Epithelial cell of esophagus (primary cell): ENCODE measurements at regions not wholly inside any gene's neighbourhood (a gene's known extent, or its start where the extent isn't known, plus 50 kb on each side); places are given as distances from the start of the nearest gene placed in this dataset.
"Not testable (repeated sequence)": the region's sequence is repeated elsewhere in the genome, so short reads cannot be mapped to it uniquely, and the experiment has no call there.

Experiments
- DNase-seq: peaks from one replicate; pipeline ENCODE4 v3.0.0; 2010; ENCODE audit warnings: low read depth
- H3K4me3 ChIP-seq: 2 replicates; pipeline ENCODE4 v1.5.1; 2011; ENCODE audit warnings: mild to moderate bottlenecking, low read length, control low read depth
- TF ChIP-seq, protein P1 (sequence below): IDR thresholded peaks from 2 replicates; pipeline ENCODE4 v1.5.1; 2011; ENCODE audit warnings: low read depth, mild to moderate bottlenecking, low read length, control low read depth, inconsistent platforms; ENCODE audit not compliant: insufficient read depth; ENCODE audit errors: missing control alignments

DNA sequence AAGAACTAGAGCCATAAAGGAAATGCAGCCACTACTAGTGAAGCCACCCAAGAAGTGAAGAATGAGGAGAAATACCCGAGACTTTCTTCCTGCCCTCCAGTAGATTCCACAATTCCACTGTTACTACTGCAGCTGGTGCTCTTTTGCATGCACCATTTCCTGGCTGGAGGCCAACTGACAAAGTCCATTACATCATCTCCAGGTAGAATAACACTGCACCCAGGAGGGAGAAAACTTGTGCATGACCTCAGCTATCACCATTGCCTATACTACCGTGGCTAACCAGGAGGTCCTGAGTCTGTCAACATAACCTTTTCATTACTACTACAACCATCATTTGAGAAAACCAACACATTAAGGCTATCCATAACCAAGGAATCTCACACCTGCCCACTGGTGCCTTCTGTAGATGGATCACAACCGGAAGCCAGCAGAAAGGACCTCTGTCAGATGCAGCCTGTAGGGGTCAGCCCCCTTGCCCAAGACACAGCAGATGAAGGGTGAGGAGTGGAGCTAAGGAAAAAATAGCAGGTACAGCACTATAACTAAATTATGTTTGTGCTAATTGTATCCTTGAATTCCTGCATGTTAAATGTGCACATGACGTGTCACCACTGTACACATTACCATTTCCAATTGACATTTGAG is 200.8 kb upstream of the C2CD4B start:
- DNase-seq: peak; percentile 80

DNA sequence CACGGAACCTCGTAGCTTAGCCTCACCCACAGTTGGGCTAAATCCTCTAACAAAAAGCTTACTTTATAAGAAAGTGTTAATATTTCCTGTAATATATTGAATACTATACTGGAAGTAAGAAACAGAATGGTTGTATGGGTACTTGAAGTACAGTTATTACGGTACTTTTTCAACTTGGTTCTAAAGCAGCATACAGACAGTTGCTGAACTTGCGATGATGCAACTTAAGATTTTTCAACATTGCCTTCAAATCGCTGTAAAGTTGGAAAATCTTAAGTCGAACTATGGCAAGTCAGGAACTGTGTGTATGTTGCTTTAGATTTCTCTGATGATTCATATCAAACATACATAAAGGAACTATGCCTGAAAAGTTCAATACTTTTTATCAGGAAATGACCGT is 204.4 kb upstream of the C2CD4B start:
- no peak for DNase-seq
- TF ChIP-seq, protein P1, sequence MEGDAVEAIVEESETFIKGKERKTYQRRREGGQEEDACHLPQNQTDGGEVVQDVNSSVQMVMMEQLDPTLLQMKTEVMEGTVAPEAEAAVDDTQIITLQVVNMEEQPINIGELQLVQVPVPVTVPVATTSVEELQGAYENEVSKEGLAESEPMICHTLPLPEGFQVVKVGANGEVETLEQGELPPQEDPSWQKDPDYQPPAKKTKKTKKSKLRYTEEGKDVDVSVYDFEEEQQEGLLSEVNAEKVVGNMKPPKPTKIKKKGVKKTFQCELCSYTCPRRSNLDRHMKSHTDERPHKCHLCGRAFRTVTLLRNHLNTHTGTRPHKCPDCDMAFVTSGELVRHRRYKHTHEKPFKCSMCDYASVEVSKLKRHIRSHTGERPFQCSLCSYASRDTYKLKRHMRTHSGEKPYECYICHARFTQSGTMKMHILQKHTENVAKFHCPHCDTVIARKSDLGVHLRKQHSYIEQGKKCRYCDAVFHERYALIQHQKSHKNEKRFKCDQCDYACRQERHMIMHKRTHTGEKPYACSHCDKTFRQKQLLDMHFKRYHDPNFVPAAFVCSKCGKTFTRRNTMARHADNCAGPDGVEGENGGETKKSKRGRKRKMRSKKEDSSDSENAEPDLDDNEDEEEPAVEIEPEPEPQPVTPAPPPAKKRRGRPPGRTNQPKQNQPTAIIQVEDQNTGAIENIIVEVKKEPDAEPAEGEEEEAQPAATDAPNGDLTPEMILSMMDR: no peak
- H3K4me3 ChIP-seq: no peak overlapping the region

More for the DNA sequence above, 200.8 kb upstream of the C2CD4B start:
- TF ChIP-seq, protein P1: no peak
- H3K4me3 ChIP-seq: no peak overlapping the region

DNA sequence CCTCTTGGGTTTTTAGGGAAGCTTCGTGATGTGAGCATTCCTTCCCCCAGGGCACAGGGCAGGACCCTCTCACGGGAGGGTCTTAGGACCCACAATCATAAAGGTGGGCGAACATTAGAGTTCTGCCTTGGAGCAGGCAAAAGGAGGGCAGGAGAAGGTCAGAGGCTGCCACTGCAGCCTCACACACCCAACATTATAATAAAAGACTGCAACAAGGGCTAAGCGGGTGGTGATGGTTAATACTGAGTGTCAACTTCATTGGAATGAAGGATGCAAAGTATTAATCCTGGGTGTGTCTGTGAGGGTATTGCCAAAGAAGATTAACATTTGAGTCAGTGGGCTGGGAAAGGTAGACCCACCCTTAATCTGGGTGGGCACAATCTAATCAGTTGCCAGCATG is 206.6 kb upstream of the C2CD4B start:
- H3K4me3 ChIP-seq, DNase-seq: not testable (repeated sequence)

DNA sequence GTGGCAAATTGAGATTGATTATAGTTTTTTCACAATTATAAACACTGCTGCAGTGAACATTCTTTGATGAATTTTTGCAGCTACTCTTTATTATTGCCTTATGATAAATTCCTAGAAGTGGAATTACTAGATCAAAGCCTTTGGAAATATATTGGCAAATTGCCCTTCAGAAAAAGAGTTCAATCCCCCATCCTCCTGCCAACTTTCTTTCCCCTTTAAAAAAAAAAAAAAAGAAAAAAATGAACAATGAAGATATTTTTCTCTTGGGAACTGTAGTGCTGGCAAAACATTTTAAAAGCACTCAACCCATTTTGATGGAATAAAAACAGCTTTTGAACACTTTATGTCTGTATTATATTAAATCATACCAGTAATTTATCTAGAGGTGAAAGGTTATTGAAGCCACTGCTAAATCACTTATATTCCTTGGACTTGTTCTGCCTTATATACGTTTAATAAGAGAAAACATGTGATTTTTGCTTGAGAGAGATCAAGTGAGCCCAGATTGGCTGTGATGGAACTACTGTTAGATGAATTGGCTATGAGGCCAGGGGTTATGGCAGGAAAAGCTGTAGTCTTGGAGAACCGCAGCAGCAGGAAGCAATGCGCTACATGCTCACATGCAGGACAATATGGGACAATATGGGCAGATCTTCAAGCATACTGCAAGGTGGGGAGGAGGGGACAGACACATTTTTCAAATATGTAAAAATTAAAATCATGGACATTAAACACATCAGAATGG is 212.8 kb upstream of the C2CD4B start:
- no peak overlapping the region for H3K4me3 ChIP-seq
- DNase-seq: no peak
- TF ChIP-seq, protein P1: no peak

DNA sequence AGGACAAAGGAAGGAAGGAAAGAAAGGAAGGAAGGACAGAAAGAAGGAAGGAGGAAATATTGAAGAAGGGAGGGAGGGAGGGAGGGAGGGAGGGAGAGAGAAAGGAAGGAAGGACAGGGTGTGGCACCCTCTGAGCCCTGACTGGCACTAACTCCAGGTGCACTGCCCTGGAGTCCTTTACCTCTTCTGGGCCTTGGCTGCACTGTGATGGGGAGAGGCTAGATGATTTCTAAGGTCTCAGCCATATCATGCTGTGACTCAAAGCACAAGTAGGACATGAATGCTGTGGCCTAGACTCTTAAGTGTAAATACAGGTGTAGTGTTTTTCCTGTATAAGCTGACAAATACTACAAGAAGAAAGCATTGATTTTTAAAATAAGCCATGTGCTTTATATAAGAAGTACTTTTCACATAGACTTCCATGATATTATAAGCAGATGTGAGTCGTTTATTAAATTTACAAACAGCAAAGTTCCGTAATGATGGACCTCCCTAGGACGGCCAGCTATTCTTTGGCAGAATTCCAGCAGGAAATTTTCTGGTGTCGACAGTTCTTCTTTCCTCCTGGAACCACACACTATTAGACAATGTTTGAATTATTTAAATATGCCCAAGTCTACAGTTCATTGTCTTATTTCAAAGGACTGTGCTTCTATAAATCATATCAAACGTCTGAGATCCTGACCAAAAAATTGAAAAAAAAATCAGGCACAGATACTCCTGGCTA is 213.8 kb upstream of the C2CD4B start:
- no peak for DNase-seq
- H3K4me3 ChIP-seq: no peak overlapping the region
- TF ChIP-seq, protein P1: no peak

DNA sequence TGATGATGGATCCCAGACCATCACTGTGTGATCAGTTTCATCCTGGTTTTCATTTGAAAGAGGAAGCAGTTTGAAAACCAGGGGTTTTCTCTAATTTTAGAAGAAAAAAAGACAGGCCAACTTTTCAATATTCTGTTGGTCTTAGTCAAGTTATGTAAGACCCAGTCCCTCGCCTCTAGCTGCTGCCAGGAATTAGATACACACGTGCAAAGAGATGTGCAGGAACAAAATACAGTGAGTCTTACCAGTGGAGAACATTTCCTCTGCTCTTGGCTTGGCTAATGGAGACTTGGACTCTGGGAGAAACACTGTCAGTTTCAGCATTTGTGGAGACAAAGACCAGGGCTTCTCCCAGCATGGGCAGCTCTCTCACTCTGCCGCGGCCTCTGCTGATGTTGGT is 214.9 kb upstream of the C2CD4B start:
- H3K4me3 ChIP-seq: no peak overlapping the region
- DNase-seq: no peak
- TF ChIP-seq, protein P1: no peak

DNA sequence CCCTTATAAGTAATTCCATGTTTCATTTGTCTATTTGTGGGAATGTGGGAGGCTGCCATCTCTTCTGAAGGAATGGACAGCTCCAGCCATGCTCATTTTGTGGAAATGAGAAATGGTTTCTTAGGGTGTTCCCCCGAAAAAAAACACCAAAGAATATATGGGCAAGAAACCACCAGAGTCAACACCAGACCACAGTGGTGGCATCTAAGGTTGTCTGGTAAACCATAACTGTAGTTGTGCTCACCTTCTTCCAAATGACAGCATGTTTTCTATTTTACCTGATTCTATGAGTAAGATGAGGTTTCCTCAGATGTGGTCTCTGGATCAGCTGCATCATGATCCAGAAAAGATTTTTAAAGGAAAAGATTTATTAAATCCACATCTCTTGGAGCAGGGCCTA is 217.0 kb upstream of the C2CD4B start:
- TF ChIP-seq, protein P1: no peak
- no peak for DNase-seq
- H3K4me3 ChIP-seq: no peak overlapping the region
